ENCODE measurements at regions not wholly inside any gene's neighbourhood (a gene's known extent, or its start where the extent isn't known, plus 50 kb on each side); places are given as distances from the start of the nearest gene placed in this dataset.

DNA sequence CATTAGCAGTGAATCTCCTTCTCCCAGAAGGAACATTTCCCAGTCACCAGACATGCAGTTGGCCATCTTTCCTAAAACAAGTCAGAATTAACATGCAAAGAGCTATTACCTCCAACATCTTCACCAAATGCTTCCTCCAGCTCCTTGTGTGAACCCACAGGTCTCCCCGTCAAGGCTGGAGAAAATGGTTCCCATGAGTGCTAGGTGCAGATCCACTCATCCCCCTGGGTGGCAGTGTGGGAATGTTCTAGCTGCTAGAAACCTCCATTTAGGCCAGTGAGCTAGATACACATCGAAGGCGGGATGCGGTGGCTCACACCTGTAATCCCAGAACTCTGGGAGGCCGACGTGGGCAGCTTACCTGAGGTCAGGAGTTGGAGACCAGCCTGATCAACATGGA lies 603.9 kb upstream of the SLC35B3 start:
- Histone ChIP-seq H3K4me2 (ENCODE audit: low read length) (no peak overlapping the region), H3F3A (ENCODE audit: low read length, unreplicated experiment) (no peaks in the 10 kb centered on the region), H3K9ac (ENCODE audit: low read length) (no peak overlapping the region), H3K79me2 (ENCODE audit: low read length) (no peaks in the 10 kb centered on the region), H2AFZ (ENCODE audit: low read length) (no peak overlapping the region), H3K9me2 (replicated peaks; ENCODE audit: low read length) (no peaks in the 10 kb centered on the region), H3K9me3 (ENCODE audit: low read length) (no peaks in the 10 kb centered on the region), H3K27me3 (ENCODE audit: low read length) (peaks cover 27% of the 10 kb centered on the region), H3K4me1 (ENCODE audit: insufficient read depth, low read length) (no peaks in the 10 kb centered on the region), H3K4me3 (ENCODE audit: low read length) (no peak overlapping the region), H3K36me3 (ENCODE audit: low read depth, low read length) (no peaks in the 10 kb centered on the region), H3K27ac (ENCODE audit: low read length) (no peak overlapping the region), H4K20me1 (ENCODE audit: low read length) (no peaks in the 10 kb centered on the region)
- ChIA-PET CTCF (no interaction called here), POLR2A (ENCODE audit: unreplicated experiment) (no interaction called here)
- intact Hi-C loops (cut with micrococcal nuclease): no loop called here
- no peak for ATAC-seq
- BruUV-seq (replicated peaks): no TSS peak
- TF ChIP-seq CTCF (conservative IDR thresholded peaks at IDR 0.05; ENCODE audit: low read depth, low read length): peak; percentile 36; the same call in 1 of the 2 replicates
- no peak for TF ChIP-seq EZH2 (IDR thresholded peaks at IDR 0.05; ENCODE audit: low read length, unreplicated experiment)
- TF ChIP-seq EZH2phosphoT487 (IDR thresholded peaks at IDR 0.05; ENCODE audit: borderline replicate concordance, low read length): no peak
- peak; percentile 14 for DNase-seq

- CTCF ChIA-PET: no interaction called here
- H3K9me3 ChIP-seq (ENCODE audit: low read length): no peaks in the 10 kb centered on the region
- no peak for TF ChIP-seq CTCF (conservative IDR thresholded peaks at IDR 0.05; ENCODE audit: low read depth, low read length)
- TF ChIP-seq EZH2phosphoT487 (IDR thresholded peaks at IDR 0.05; ENCODE audit: borderline replicate concordance, low read length): no peak
- no peak for TF ChIP-seq EZH2 (IDR thresholded peaks at IDR 0.05; ENCODE audit: low read length, unreplicated experiment)
- no TSS peak for BruUV-seq (replicated peaks)
- intact Hi-C loops (cut with micrococcal nuclease): no loop called here
- no peaks in the 10 kb centered on the region for H3K4me1 ChIP-seq (ENCODE audit: insufficient read depth, low read length)
- H3K79me2 ChIP-seq (ENCODE audit: low read length): no peaks in the 10 kb centered on the region
- peaks cover 69% of the 10 kb centered on the region for H3K27me3 ChIP-seq (ENCODE audit: low read length)
- POLR2A ChIA-PET (ENCODE audit: unreplicated experiment): no interaction called here
- no peak for ATAC-seq
- H3K27ac ChIP-seq (ENCODE audit: low read length): no peak overlapping the region
- H3K4me2 ChIP-seq (ENCODE audit: low read length): no peak overlapping the region
- no peaks in the 10 kb centered on the region for H4K20me1 ChIP-seq (ENCODE audit: low read length)
- no peaks in the 10 kb centered on the region for H3K9me2 ChIP-seq (replicated peaks; ENCODE audit: low read length)
- H3K36me3 ChIP-seq (ENCODE audit: low read depth, low read length): no peaks in the 10 kb centered on the region
- no peaks in the 10 kb centered on the region for H3F3A ChIP-seq (ENCODE audit: low read length, unreplicated experiment)
- H2AFZ ChIP-seq (ENCODE audit: low read length): no peak overlapping the region
- H3K9ac ChIP-seq (ENCODE audit: low read length): no peak overlapping the region
- DNase-seq: no peak
- no peak overlapping the region for H3K4me3 ChIP-seq (ENCODE audit: low read length)
Measured at GRCh38 chr6:9028086-9028485, 592.7 kb upstream of the SLC35B3 start.

- Histone ChIP-seq H4K20me1 (ENCODE audit: low read length) (no peaks in the 10 kb centered on the region), H3K9me3 (ENCODE audit: low read length) (no peaks in the 10 kb centered on the region), H3F3A (ENCODE audit: low read length, unreplicated experiment) (no peaks in the 10 kb centered on the region), H3K4me3 (ENCODE audit: low read length) (no peak overlapping the region), H3K9ac (ENCODE audit: low read length) (no peak overlapping the region), H3K4me1 (ENCODE audit: insufficient read depth, low read length) (no peaks in the 10 kb centered on the region), H3K36me3 (ENCODE audit: low read depth, low read length) (no peaks in the 10 kb centered on the region), H3K79me2 (ENCODE audit: low read length) (no peaks in the 10 kb centered on the region), H3K9me2 (replicated peaks; ENCODE audit: low read length) (no peaks in the 10 kb centered on the region), H3K27ac (ENCODE audit: low read length) (no peak overlapping the region), H3K27me3 (ENCODE audit: low read length) (peaks cover 54% of the 10 kb centered on the region; the same call in 1 of the 2 replicates), H2AFZ (ENCODE audit: low read length) (no peak overlapping the region), H3K4me2 (ENCODE audit: low read length) (no peak overlapping the region)
- intact Hi-C loops (cut with micrococcal nuclease): no loop called here
- ChIA-PET POLR2A (ENCODE audit: unreplicated experiment) (no interaction called here), CTCF (no interaction called here)
- BruUV-seq (replicated peaks): no TSS peak
- no peak for DNase-seq
- TF ChIP-seq EZH2 (IDR thresholded peaks at IDR 0.05; ENCODE audit: low read length, unreplicated experiment): no peak
- TF ChIP-seq CTCF (conservative IDR thresholded peaks at IDR 0.05; ENCODE audit: low read depth, low read length): no peak
- TF ChIP-seq EZH2phosphoT487 (IDR thresholded peaks at IDR 0.05; ENCODE audit: borderline replicate concordance, low read length): no peak
- no peak for ATAC-seq
Measured at GRCh38 chr6:9025796-9026394, 590.5 kb upstream of the SLC35B3 start.

Measured in PC-3 (cell line).